ENCODE measurements at regions not wholly inside any gene's neighbourhood (a gene's known extent, or its start where the extent isn't known, plus 50 kb on each side); places are given as distances from the start of the nearest gene placed in this dataset.

DNA sequence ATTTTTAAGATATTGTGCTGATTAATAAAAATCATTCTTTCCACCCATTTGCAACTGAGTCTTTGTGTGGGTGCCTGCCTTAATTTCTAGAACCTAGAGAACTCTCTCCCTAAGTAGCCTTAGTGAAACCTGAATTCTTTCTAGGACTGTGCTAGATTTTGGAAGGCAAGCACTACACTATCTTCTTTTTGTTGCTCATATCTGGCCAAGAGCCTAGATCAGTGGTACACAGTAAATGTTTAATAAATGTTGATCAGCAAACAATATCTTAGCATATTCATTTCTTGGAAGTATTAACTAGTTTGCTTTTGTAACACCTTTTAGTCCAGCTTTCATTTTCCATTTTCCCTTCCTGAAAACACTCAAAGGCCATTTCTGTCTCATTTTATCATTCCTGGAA, 108.5 kb upstream of the CARMIL1 start:
- no peaks in the 10 kb centered on the region for H3K27me3 ChIP-seq (ENCODE audit: insufficient read depth, low read depth)
- POLR2A ChIA-PET (ENCODE audit: unreplicated experiment): no interaction called here
- no peaks in the 10 kb centered on the region for H4K20me1 ChIP-seq (ENCODE audit: insufficient read depth)
- H2AFZ ChIP-seq: no peak overlapping the region
- H3F3A ChIP-seq (ENCODE audit: insufficient read depth, low read depth): peaks cover 35% of the 10 kb centered on the region
- H3K36me3 ChIP-seq (ENCODE audit: low read depth): no peaks in the 10 kb centered on the region
- H3K79me2 ChIP-seq (ENCODE audit: low read depth): no peaks in the 10 kb centered on the region
- DNase-seq: no peak
- no peaks in the 10 kb centered on the region for H3K9me2 ChIP-seq (ENCODE audit: insufficient read depth)
- no peak overlapping the region for H3K4me3 ChIP-seq
- H3K9me3 ChIP-seq (ENCODE audit: insufficient read depth, low read depth): 0 out of 2 replicates have a peak, but pooled peaks cover 6% of the 10 kb centered on the region
- H3K4me2 ChIP-seq: peak overlapping the region; percentile 35; the same call in 1 of the 2 replicates
- TF ChIP-seq EZH2 (IDR thresholded peaks at IDR 0.05; ENCODE audit: low read depth): no peak
- TF ChIP-seq, protein P1, sequence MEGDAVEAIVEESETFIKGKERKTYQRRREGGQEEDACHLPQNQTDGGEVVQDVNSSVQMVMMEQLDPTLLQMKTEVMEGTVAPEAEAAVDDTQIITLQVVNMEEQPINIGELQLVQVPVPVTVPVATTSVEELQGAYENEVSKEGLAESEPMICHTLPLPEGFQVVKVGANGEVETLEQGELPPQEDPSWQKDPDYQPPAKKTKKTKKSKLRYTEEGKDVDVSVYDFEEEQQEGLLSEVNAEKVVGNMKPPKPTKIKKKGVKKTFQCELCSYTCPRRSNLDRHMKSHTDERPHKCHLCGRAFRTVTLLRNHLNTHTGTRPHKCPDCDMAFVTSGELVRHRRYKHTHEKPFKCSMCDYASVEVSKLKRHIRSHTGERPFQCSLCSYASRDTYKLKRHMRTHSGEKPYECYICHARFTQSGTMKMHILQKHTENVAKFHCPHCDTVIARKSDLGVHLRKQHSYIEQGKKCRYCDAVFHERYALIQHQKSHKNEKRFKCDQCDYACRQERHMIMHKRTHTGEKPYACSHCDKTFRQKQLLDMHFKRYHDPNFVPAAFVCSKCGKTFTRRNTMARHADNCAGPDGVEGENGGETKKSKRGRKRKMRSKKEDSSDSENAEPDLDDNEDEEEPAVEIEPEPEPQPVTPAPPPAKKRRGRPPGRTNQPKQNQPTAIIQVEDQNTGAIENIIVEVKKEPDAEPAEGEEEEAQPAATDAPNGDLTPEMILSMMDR (conservative IDR thresholded peaks at IDR 0.05): no peak
- 0 out of 2 replicates have a peak overlapping the region, but pooled peaks have one; percentile 31 for H3K27ac ChIP-seq
- peaks cover 49% of the 10 kb centered on the region for H3K4me1 ChIP-seq (replicated peaks; ENCODE audit: insufficient read depth)
- CTCF ChIA-PET: no interaction called here
- BruUV-seq (replicated peaks): no TSS peak
- intact Hi-C loops (cut with micrococcal nuclease; ENCODE audit: unreplicated experiment): loop anchor here (5.0 to 10.0 kb wide), 2 partner anchors 96 to 513 kb away; no protein-coding TSS in a partner anchor

DNA sequence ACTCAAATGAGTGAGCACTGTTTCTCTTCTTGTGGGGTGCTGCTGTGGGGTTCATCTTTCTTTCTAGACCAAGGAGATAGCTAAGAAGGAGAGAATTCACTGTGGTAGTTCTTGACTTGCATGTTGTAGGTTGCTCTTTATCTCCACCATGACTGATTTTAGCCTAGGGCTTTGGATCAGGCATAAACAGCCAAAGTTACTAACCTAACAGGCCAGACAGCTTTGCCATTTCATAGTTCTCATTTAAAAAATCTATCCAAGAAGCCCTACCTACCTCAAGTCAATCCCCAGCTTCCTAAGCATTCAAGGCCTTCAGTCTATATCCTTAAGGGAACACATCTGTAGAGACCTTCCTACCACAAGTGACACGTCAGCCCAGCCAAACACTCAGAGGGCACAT, 107.9 kb upstream of the CARMIL1 start:
- no peaks in the 10 kb centered on the region for H3K9me2 ChIP-seq (ENCODE audit: insufficient read depth)
- BruUV-seq (replicated peaks): no TSS peak
- CTCF ChIA-PET: interaction anchor here (0.5 to 2.0 kb wide), 2 partner anchors 52 to 97 kb away, joined by 5 to 9 read pairs; no protein-coding TSS in a partner anchor
- TF ChIP-seq EZH2 (IDR thresholded peaks at IDR 0.05; ENCODE audit: low read depth): no peak
- TF ChIP-seq, protein P1 (conservative IDR thresholded peaks at IDR 0.05): no peak
- POLR2A ChIA-PET (ENCODE audit: unreplicated experiment): no interaction called here
- H3K4me2 ChIP-seq: peak overlapping the region; percentile 35
- peak overlapping the region; percentile 31; the same call in 1 of the 2 replicates for H3K27ac ChIP-seq
- no peak overlapping the region for H3K4me3 ChIP-seq
- peaks cover 55% of the 10 kb centered on the region for H3K4me1 ChIP-seq (replicated peaks; ENCODE audit: insufficient read depth)
- H3K79me2 ChIP-seq (ENCODE audit: low read depth): no peaks in the 10 kb centered on the region
- H3K36me3 ChIP-seq (ENCODE audit: low read depth): no peaks in the 10 kb centered on the region
- peaks cover 39% of the 10 kb centered on the region for H3F3A ChIP-seq (ENCODE audit: insufficient read depth, low read depth)
- no peak overlapping the region for H2AFZ ChIP-seq
- DNase-seq: no peak
- intact Hi-C loops (cut with micrococcal nuclease; ENCODE audit: unreplicated experiment): loop anchor here (5.0 to 10.0 kb wide), 2 partner anchors 96 to 514 kb away; no protein-coding TSS in a partner anchor
- H3K9me3 ChIP-seq (ENCODE audit: insufficient read depth, low read depth): 0 out of 2 replicates have a peak, but pooled peaks cover 6% of the 10 kb centered on the region
- H3K27me3 ChIP-seq (ENCODE audit: insufficient read depth, low read depth): no peaks in the 10 kb centered on the region
- no peaks in the 10 kb centered on the region for H4K20me1 ChIP-seq (ENCODE audit: insufficient read depth)

DNA sequence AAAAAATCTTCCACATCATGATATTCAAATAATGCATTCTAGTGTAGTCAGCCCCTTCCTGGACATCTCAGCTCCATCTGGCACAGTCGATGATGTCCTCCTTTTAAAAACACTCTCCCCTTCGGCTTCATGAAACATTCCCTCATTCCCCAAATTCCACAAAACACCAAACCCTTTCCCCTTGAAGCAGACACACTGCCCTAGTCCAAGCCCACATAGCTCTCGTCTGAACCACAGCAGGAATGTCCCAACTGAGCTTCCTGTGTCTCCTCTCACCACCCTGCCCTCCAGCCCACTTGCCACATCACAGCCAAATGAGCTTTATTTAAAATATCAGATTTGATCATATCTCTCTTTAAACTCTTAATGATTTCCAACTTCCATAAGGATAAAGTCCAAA, 106.4 kb upstream of the CARMIL1 start:
- CTCF ChIA-PET: interaction anchor here (0.9 to 2.0 kb wide), 2 partner anchors 51 to 102 kb away, joined by 4 to 5 read pairs; no protein-coding TSS in a partner anchor
- intact Hi-C loops (cut with micrococcal nuclease; ENCODE audit: unreplicated experiment): loop anchor here (5.0 to 10.0 kb wide), 2 partner anchors 98 to 516 kb away; no protein-coding TSS in a partner anchor

More for the DNA sequence above, 106.4 kb upstream of the CARMIL1 start:
- Histone ChIP-seq H2AFZ (no peak overlapping the region), H3K4me2 (peak overlapping the region; percentile 36), H3K4me1 (replicated peaks; ENCODE audit: insufficient read depth) (peaks cover 56% of the 10 kb centered on the region), H3K4me3 (no peak overlapping the region), H3K27ac (peak overlapping the region; percentile 98), H3F3A (ENCODE audit: insufficient read depth, low read depth) (peaks cover 39% of the 10 kb centered on the region), H3K36me3 (ENCODE audit: low read depth) (no peaks in the 10 kb centered on the region), H4K20me1 (ENCODE audit: insufficient read depth) (no peaks in the 10 kb centered on the region), H3K27me3 (ENCODE audit: insufficient read depth, low read depth) (no peaks in the 10 kb centered on the region), H3K79me2 (ENCODE audit: low read depth) (no peaks in the 10 kb centered on the region), H3K9me3 (ENCODE audit: insufficient read depth, low read depth) (peaks cover 6% of the 10 kb centered on the region; the same call in 1 of the 2 replicates), H3K9me2 (ENCODE audit: insufficient read depth) (peaks cover 4% of the 10 kb centered on the region; the same call in 1 of the 2 replicates)
- TF ChIP-seq, protein P1 (conservative IDR thresholded peaks at IDR 0.05): no peak
- no peak for TF ChIP-seq EZH2 (IDR thresholded peaks at IDR 0.05; ENCODE audit: low read depth)
- no TSS peak for BruUV-seq (replicated peaks)
- POLR2A ChIA-PET (ENCODE audit: unreplicated experiment): interaction anchor here (0.5 to 0.9 kb wide), 8 partner anchors 106 to 848 kb away, joined by 3 to 48 read pairs (median 5); partner anchors contain the start of genes CARMIL1 and KIAA0319
- DNase-seq: peak; percentile 67 to 76

Data from PC-9 (cell line).